BJ (cell line): ENCODE measurements at regions not wholly inside any gene's neighbourhood (a gene's known extent, or its start where the extent isn't known, plus 50 kb on each side); places are given as distances from the start of the nearest gene placed in this dataset.

Experiments used
- CTCF ChIA-PET: fragments of 350-600 bp; formaldehyde crosslinking; extraction: SDS; loops from one replicate; lab custom pipeline; 2021; ENCODE audit warnings: antibody characterized with exemption, inconsistent platforms; lab: Yijun Ruan, JAX
- POLR2A ChIA-PET: fragments of 300-600 bp; sonication (Branson Sonifier 250); formaldehyde crosslinking; extraction: SDS; loops from one replicate; lab custom pipeline; 2021; ENCODE audit warnings: antibody characterized with exemption; lab: Charles Lee
- DNase-seq: peaks from one replicate; pipeline ENCODE4 v3.0.0-alpha.2; 2011; ENCODE audit warnings: low read depth
- H3K27me3 ChIP-seq: 2 replicates; pipeline ENCODE4 v1.6.0; 2011; ENCODE audit warnings: low read length; ENCODE audit not compliant: control insufficient read depth, insufficient read depth
- H3K36me3 ChIP-seq: 2 replicates; pipeline ENCODE4 v1.5.1; 2011; ENCODE audit warnings: low read length; ENCODE audit not compliant: control insufficient read depth, insufficient read depth
- H3K4me3 ChIP-seq: 2 replicates; pipeline ENCODE4 v1.5.1; 2011; ENCODE audit warnings: low read depth, mild to moderate bottlenecking, control low read depth, low read length
- TF ChIP-seq, protein P1 (sequence below): IDR thresholded peaks from 2 replicates; pipeline ENCODE4 v1.5.1; 2011; ENCODE audit warnings: low read depth, mild to moderate bottlenecking, control low read depth, inconsistent platforms, low read length, moderate library complexity; ENCODE audit not compliant: insufficient read depth

DNA sequence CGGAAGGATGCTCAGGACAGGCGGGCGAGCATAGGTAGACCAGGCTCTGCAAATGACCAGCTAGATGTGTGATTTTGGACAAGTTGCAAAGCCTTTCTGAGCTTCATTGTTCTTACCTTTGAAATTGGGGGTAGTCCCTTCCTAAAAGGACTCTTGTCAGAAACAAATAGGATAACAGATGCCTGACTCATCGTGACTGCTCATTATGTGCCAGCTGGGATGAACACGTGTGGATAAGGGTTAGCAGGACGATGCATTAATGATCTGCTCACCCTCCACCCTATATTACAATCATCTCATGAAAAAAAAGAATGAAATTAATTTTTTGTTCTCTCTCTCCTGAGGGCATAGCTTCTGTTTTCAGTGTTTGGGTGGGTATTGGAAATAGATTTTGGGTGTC is 223.4 kb downstream of the NR2F2 start:
- no peak for DNase-seq
- CTCF ChIA-PET, result no interaction called here
- POLR2A ChIA-PET, result no interaction called here
- TF ChIP-seq, protein P1, sequence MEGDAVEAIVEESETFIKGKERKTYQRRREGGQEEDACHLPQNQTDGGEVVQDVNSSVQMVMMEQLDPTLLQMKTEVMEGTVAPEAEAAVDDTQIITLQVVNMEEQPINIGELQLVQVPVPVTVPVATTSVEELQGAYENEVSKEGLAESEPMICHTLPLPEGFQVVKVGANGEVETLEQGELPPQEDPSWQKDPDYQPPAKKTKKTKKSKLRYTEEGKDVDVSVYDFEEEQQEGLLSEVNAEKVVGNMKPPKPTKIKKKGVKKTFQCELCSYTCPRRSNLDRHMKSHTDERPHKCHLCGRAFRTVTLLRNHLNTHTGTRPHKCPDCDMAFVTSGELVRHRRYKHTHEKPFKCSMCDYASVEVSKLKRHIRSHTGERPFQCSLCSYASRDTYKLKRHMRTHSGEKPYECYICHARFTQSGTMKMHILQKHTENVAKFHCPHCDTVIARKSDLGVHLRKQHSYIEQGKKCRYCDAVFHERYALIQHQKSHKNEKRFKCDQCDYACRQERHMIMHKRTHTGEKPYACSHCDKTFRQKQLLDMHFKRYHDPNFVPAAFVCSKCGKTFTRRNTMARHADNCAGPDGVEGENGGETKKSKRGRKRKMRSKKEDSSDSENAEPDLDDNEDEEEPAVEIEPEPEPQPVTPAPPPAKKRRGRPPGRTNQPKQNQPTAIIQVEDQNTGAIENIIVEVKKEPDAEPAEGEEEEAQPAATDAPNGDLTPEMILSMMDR, result no peak
- no peaks in the 10 kb centered on the region for H3K27me3 ChIP-seq
- no peaks in the 10 kb centered on the region for H3K36me3 ChIP-seq
- no peak overlapping the region for H3K4me3 ChIP-seq

DNA sequence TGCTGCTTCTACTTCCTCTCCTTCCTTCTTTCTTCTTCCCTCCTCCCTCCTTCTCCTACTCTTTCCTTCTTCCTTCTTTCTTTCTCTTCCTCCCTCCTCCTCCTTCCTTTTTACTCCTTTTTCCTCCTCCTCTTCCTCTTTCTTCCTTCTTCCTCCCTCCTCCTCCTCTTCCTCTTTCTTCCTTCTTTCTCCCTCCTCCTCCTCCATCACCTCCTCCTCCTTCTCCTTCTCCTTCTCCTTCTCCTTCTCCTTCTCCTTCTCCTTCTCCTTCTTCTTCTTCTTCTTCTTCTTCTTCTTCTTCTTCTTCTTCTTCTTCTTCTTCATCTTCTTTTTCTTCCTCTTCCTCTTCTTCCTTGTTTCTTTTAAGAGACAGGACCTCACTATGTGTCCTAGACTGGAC is 224.0 kb downstream of the NR2F2 start:
- H3K36me3 ChIP-seq, result no peaks in the 10 kb centered on the region
- CTCF ChIA-PET, result no interaction called here
- H3K27me3 ChIP-seq, result no peaks in the 10 kb centered on the region
- TF ChIP-seq, protein P1, result no peak
- no peak for DNase-seq
- POLR2A ChIA-PET, result no interaction called here
- H3K4me3 ChIP-seq, result no peak overlapping the region

DNA sequence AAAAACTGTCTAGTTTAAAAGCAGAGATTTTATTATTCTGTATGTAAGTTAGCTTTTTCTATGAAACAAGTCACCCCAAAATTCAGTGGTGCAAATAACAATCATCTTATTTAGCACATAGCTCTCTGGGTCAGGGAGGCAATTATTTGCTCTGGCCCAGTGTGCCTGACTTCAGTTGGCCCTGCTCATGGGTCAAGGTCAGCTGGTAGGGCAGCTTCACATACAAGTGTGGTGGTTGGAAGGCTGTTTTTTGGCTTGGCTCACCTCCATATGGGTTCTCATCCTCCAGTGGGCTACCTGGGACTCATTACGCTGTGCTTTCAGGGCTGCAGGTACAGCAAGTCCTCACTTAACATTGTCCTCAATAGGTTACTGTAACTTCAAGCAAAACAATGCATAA is 228.6 kb downstream of the NR2F2 start:
- no peaks in the 10 kb centered on the region for H3K27me3 ChIP-seq
- TF ChIP-seq, protein P1, result no peak
- no peaks in the 10 kb centered on the region for H3K36me3 ChIP-seq
- no peak overlapping the region for H3K4me3 ChIP-seq
- POLR2A ChIA-PET, result no interaction called here
- no peak for DNase-seq
- CTCF ChIA-PET, result no interaction called here

DNA sequence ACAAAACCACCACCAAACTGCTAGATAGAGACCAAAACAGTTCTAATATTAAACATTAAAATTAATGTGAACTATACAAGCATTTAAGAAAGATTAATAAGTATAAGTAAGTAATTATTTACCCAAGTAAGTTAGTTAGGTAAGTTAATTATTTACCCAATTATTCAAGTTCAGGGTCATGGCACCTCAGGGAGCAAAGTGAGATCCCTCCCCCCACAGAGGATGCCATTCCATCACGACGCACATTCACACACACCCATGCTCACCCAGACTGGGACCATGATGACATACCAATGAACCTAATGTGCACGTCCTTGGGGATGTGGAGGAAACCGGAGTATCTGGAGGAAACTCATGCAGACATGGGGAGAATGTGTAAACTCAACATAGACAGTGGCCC is 229.1 kb downstream of the NR2F2 start:
- no peaks in the 10 kb centered on the region for H3K27me3 ChIP-seq
- TF ChIP-seq, protein P1, result no peak
- POLR2A ChIA-PET, result no interaction called here
- H3K4me3 ChIP-seq, result no peak overlapping the region
- no peak for DNase-seq
- CTCF ChIA-PET, result interaction anchor here (0.6 kb wide), 1 partner anchor 26 kb away, joined by 3 read pairs; no protein-coding TSS in a partner anchor
- H3K36me3 ChIP-seq, result no peaks in the 10 kb centered on the region

DNA sequence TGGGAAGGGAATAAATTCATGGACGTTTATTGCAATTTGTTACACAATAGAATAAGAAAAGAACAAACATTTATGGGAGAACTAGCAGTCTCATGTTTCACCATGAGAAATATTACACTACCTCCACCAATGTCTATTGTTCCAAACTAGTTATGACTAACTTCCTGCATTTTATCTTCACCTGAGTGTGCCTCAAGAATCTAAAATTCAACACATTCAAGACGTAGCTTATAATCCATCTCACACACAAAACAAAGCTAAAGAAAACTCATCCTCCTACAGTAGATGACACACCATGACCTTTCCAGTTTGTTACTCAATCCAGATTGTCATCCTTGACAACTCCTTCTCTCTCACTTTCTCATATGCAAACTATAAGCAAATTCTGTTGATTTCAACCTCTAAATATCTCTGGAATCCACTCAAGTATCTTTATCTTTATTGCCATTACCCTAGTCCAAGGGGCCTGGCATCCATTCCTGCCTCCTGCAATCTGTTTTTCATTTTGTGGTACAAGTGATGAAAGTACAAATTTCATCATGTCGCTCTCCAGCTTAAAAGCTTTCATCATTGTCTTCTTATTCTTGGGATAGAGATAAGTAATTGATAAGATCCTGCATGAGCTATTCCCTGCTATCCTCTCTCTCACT is 229.9 kb downstream of the NR2F2 start:
- no peak for DNase-seq
- H3K36me3 ChIP-seq, result no peaks in the 10 kb centered on the region
- H3K27me3 ChIP-seq, result no peaks in the 10 kb centered on the region
- H3K4me3 ChIP-seq, result no peak overlapping the region
- POLR2A ChIA-PET, result no interaction called here
- TF ChIP-seq, protein P1, result no peak
- CTCF ChIA-PET, result interaction anchor here (0.6 kb wide), 2 partner anchors 26 to 167 kb away, joined by 3 read pairs; no protein-coding TSS in a partner anchor
